AG04450 (cell line): ENCODE measurements at regions not wholly inside any gene's neighbourhood (a gene's known extent, or its start where the extent isn't known, plus 50 kb on each side); places are given as distances from the start of the nearest gene placed in this dataset.
"Not testable (repeated sequence)": the region's sequence is repeated elsewhere in the genome, so short reads cannot be mapped to it uniquely, and the experiment has no call there.

Source experiments
- CTCF ChIA-PET: fragments of 300-600, 350-600 bp; formaldehyde crosslinking; extraction: SDS; loops from one replicate; lab custom pipeline; 2022; ENCODE audit warnings: antibody characterized with exemption, inconsistent platforms; lab: Charles Lee
- POLR2A ChIA-PET: fragments of 350-600 bp; formaldehyde crosslinking; extraction: SDS; loops from one replicate; lab custom pipeline; 2021; ENCODE audit warnings: antibody characterized with exemption, inconsistent platforms; lab: Yijun Ruan, JAX
- DNase-seq: peaks from one replicate; pipeline ENCODE4 v3.0.0-alpha.2; 2011; ENCODE audit warnings: low read depth, low spot score
- H3K27ac ChIP-seq: one replicate; pipeline ENCODE4 v1.5.1; 2012; ENCODE audit warnings: low read depth, low read length, control low read depth
- H3K27me3 ChIP-seq: one replicate; pipeline ENCODE4 v1.6.0; 2012; ENCODE audit warnings: low read length; ENCODE audit not compliant: control insufficient read depth, insufficient read depth
- H3K4me3 ChIP-seq: 2 replicates; pipeline ENCODE4 v1.5.1; 2011; ENCODE audit warnings: mild to moderate bottlenecking, low read depth, low read length, control low read depth
- H3K9me3 ChIP-seq: 2 replicates; pipeline ENCODE4 v1.5.1; 2012; ENCODE audit warnings: low read length; ENCODE audit not compliant: control insufficient read depth, insufficient read depth
- TF ChIP-seq, protein P1 (sequence below): IDR thresholded peaks from 2 replicates; pipeline ENCODE4 v1.5.1; 2011; ENCODE audit warnings: low read depth, low read length, control low read depth, inconsistent platforms

DNA sequence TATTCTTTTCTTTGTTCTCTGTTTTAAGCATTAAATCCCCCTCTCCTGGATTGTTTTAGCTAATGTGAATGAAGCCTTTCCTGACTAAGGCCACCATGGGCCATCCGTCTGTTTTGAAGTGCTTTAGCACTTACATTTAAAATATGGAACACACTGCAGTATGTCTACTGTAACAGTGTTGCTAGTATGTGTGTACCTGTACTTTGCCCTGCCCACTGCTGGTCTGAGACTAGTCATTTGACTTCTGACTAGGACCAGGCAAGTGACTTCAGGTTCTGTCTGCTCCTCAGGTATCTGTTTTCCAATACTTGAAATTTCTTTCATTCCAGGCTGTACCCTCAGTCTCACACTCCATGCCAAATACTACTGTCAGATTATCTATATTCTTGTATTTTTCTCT is 120.1 kb upstream of the TSPAN8 start:
- no peak overlapping the region for H3K4me3 ChIP-seq
- POLR2A ChIA-PET = no interaction called here
- TF ChIP-seq, protein P1, sequence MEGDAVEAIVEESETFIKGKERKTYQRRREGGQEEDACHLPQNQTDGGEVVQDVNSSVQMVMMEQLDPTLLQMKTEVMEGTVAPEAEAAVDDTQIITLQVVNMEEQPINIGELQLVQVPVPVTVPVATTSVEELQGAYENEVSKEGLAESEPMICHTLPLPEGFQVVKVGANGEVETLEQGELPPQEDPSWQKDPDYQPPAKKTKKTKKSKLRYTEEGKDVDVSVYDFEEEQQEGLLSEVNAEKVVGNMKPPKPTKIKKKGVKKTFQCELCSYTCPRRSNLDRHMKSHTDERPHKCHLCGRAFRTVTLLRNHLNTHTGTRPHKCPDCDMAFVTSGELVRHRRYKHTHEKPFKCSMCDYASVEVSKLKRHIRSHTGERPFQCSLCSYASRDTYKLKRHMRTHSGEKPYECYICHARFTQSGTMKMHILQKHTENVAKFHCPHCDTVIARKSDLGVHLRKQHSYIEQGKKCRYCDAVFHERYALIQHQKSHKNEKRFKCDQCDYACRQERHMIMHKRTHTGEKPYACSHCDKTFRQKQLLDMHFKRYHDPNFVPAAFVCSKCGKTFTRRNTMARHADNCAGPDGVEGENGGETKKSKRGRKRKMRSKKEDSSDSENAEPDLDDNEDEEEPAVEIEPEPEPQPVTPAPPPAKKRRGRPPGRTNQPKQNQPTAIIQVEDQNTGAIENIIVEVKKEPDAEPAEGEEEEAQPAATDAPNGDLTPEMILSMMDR = no peak
- no peaks in the 10 kb centered on the region for H3K27me3 ChIP-seq
- DNase-seq = no peak
- no peaks in the 10 kb centered on the region for H3K9me3 ChIP-seq
- CTCF ChIA-PET = no interaction called here
- H3K27ac ChIP-seq = no peak overlapping the region

DNA sequence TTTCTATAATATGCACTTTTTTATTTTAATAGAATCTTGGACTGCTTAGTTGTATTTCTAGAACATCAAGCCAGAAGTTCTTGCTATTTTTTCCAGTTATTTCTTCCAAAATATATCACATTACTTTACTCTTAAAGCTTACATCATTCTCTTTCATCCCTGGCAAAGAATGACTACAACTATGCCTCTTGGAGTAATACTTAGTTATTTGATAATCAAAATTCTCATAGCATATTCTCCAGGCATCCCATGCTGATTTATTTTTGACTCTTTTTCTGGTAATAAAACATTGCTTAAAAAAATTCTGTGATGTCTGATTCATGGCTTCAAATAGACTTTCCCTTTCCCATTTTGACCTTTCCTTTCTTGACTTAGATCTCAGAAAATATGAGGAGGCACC is 118.7 kb upstream of the TSPAN8 start:
- no peak for DNase-seq
- Histone ChIP-seq H3K27ac (no peak overlapping the region), H3K4me3 (no peak overlapping the region), H3K27me3 (no peaks in the 10 kb centered on the region), H3K9me3 (no peaks in the 10 kb centered on the region)
- ChIA-PET CTCF (no interaction called here), POLR2A (no interaction called here)
- TF ChIP-seq, protein P1 = no peak

DNA sequence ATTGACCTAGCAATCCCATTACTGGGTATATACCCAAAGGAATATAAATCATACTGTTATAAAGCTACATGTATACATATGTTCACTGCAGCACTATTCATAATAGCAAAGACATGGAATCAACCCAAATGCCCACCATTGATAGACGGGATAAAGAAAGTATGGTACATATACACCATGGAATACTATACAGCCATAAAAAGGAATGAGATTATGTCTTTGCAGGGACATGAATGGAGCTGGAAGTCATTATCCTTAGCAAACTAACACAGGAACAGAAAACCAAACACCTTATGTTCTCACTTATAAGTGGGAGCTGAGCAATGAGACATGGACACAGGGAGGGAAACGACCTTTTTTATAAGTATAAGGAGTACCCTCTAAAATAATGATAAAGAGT is 113.0 kb upstream of the TSPAN8 start:
- H3K9me3 ChIP-seq, H3K27ac ChIP-seq, H3K27me3 ChIP-seq, H3K4me3 ChIP-seq, POLR2A ChIA-PET, CTCF ChIA-PET, DNase-seq: not testable (repeated sequence)

DNA sequence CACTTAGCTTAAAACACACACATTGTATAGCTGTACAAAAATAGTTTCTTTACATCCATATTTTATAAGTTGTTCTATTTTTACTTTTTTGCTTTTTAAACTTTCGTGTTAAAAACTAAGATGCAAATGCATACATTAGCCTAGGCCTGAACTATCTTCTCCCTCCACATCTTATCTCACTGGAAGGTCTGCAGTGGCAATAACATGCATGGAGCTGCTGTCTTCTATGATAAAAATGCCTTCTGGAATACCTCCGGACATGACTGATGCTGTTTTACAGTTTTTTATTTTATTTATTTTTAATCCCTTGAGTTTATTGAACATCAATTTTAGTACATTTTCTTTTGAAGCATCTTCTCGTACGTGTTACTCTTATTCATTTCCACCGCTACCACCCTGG is 112.3 kb upstream of the TSPAN8 start:
- Histone ChIP-seq H3K27me3 (no peaks in the 10 kb centered on the region), H3K4me3 (no peak overlapping the region), H3K27ac (no peak overlapping the region), H3K9me3 (no peaks in the 10 kb centered on the region)
- ChIA-PET POLR2A (no interaction called here), CTCF (no interaction called here)
- TF ChIP-seq, protein P1 = no peak
- no peak for DNase-seq

DNA sequence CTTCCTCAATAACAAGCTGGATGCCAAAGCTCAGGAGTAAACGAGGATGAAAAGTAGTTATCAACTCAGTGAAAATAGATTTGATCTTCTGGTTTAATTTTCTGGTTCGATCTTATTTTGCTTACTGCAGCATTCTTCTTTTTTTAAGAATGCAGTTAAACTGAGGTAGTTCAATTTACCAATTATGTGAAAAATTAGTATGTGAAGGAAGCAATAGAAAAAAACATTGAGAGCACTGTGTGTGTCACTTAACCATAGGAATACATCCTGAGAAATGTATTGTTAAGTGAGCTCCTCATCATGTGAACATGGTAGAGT is 111.4 kb upstream of the TSPAN8 start:
- DNase-seq = no peak
- Histone ChIP-seq H3K27me3 (no peaks in the 10 kb centered on the region), H3K4me3 (no peak overlapping the region), H3K27ac (no peak overlapping the region), H3K9me3 (no peaks in the 10 kb centered on the region)
- ChIA-PET CTCF (no interaction called here), POLR2A (no interaction called here)
- TF ChIP-seq, protein P1 = no peak
